Type B pancreatic cell (in vitro differentiated cells): ENCODE measurements at regions not wholly inside any gene's neighbourhood (a gene's known extent, or its start where the extent isn't known, plus 50 kb on each side); places are given as distances from the start of the nearest gene placed in this dataset.
"Not testable (repeated sequence)": the region's sequence is repeated elsewhere in the genome, so short reads cannot be mapped to it uniquely, and the experiment has no call there.

ENCODE experiments used
- DNase-seq: peaks from one replicate; pipeline ENCODE4 v3.0.0; 2021; ENCODE audit warnings: mixed read lengths; ENCODE audit not compliant: unreplicated experiment; ENCODE audit errors: extremely low spot score
- H3K27ac Mint-ChIP-seq: 2 replicates; pipeline ENCODE4 v1.8.0; 2021; ENCODE audit warnings: mild to moderate bottlenecking, mixed read lengths
- H3K27me3 Mint-ChIP-seq: 2 replicates; pipeline ENCODE4 v1.8.0; 2021; ENCODE audit warnings: mixed read lengths
- H3K36me3 Mint-ChIP-seq: 2 replicates; pipeline ENCODE4 v1.8.0; 2021; ENCODE audit warnings: mixed read lengths
- H3K4me1 Mint-ChIP-seq: one replicate; pipeline ENCODE4 v1.8.0; 2021; ENCODE audit warnings: mixed read lengths; ENCODE audit not compliant: unreplicated experiment
- H3K4me3 Mint-ChIP-seq: 2 replicates; pipeline ENCODE4 v1.8.0; 2021; ENCODE audit warnings: mild to moderate bottlenecking, mixed read lengths
- H3K9me3 Mint-ChIP-seq: 2 replicates; pipeline ENCODE4 v1.8.0; 2021; ENCODE audit warnings: mixed read lengths
- TF ChIP-seq, protein P1 (sequence below): fragments of 200-600 bp; sonication (generic); conservative IDR thresholded peaks from 2 replicates; pipeline ENCODE4 v1.5.0; 2021; ENCODE audit warnings: antibody characterized with exemption, mild to moderate bottlenecking

DNA sequence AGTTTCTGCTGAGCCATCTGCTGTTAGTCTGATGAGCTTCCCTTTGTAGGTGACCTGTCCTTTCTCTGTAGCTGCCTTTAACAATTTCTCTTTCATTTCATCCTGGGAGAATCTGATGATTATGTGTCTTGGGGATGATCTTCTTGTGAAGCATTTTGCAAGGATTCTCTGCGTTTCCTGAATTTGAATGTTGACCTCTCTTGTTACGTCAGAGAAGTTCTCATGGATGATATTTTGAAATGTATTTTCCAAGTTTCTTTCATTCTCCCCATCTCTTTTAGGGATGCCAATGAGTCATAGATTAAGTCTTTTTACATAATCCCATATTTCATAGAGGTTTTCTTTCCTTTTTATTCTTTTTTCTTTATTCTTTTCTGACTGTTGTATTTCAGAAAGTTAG, 184.2 kb upstream of the BET1 start:
- Mint-ChIP-seq H3K9me3 (no peaks in the 10 kb centered on the region), H3K4me1 (peaks cover 3% of the 10 kb centered on the region), H3K27ac (no peak overlapping the region), H3K27me3 (no peaks in the 10 kb centered on the region), H3K4me3 (no peak overlapping the region), H3K36me3 (no peaks in the 10 kb centered on the region)
- no peak for DNase-seq
- TF ChIP-seq, protein P1, sequence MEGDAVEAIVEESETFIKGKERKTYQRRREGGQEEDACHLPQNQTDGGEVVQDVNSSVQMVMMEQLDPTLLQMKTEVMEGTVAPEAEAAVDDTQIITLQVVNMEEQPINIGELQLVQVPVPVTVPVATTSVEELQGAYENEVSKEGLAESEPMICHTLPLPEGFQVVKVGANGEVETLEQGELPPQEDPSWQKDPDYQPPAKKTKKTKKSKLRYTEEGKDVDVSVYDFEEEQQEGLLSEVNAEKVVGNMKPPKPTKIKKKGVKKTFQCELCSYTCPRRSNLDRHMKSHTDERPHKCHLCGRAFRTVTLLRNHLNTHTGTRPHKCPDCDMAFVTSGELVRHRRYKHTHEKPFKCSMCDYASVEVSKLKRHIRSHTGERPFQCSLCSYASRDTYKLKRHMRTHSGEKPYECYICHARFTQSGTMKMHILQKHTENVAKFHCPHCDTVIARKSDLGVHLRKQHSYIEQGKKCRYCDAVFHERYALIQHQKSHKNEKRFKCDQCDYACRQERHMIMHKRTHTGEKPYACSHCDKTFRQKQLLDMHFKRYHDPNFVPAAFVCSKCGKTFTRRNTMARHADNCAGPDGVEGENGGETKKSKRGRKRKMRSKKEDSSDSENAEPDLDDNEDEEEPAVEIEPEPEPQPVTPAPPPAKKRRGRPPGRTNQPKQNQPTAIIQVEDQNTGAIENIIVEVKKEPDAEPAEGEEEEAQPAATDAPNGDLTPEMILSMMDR = no peak

DNA sequence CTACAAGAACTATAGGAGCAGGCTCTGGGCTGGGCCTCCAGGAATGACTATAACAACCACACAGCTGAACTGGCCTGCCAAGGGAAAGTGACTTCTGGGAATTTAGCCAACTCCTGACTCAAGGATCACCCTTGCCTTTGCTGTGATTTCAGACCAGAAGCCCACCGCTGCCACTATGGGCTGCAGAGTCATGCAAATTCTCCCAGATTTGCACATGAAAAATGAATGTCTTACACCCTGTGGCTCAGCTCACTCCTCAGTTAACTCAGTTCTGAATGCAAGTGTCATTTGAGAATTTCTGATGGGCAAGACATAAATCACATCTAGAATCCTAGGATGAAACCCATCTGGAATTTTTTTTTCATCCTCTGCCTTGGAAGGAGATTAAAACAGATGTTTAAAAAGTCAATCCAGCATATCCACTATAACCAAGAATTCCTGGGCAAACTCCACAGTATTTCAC, 186.5 kb upstream of the BET1 start:
- Mint-ChIP-seq H3K27me3 (no peaks in the 10 kb centered on the region), H3K4me3 (no peak overlapping the region), H3K4me1 (no peaks in the 10 kb centered on the region), H3K27ac (no peak overlapping the region), H3K36me3 (no peaks in the 10 kb centered on the region), H3K9me3 (no peaks in the 10 kb centered on the region)
- no peak for DNase-seq
- TF ChIP-seq, protein P1 = no peak

DNA sequence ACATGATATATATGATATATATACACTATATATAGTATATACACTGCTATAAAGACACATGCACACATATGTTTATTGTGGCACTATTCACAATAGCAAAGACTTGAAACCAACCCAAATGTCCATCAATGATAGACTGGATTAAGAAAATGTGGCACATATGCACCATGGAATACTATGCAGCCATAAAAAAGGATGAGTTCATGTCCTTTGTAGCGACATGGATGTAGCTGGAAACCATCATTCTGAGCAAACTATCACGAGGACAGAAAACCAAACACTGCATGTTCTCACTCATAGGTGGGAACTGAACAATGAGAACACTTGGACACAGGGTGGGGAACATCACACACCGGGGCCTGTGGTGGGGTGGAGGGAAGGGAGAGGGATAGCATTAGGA, 190.3 kb upstream of the BET1 start:
- not testable (repeated sequence) for H3K27me3 Mint-ChIP-seq, H3K4me3 Mint-ChIP-seq, H3K36me3 Mint-ChIP-seq, H3K4me1 Mint-ChIP-seq, H3K27ac Mint-ChIP-seq, DNase-seq, H3K9me3 Mint-ChIP-seq

DNA sequence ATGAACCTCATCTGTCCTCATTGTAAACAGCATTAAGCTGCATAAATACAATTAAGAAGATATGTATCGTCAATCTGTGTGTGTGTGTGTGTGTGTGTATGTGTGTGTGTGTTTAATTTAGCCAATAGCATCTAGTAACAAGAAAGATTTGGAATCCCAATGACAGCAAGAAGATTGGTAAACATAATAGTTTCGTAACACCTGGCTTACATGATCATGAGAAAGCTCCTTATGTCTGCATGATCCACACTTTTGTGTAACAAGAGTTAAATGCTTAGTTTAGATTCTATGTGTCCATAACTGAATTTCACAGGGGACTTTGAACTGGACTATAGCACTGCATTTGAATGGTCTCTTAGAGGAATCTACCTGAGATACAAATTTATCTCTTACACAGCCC, 191.0 kb upstream of the BET1 start:
- no peaks in the 10 kb centered on the region for H3K36me3 Mint-ChIP-seq
- no peaks in the 10 kb centered on the region for H3K9me3 Mint-ChIP-seq
- H3K27ac Mint-ChIP-seq = no peak overlapping the region
- TF ChIP-seq, protein P1 = no peak
- H3K4me1 Mint-ChIP-seq = no peaks in the 10 kb centered on the region
- no peak for DNase-seq
- no peak overlapping the region for H3K4me3 Mint-ChIP-seq
- H3K27me3 Mint-ChIP-seq = peaks cover 3% of the 10 kb centered on the region

DNA sequence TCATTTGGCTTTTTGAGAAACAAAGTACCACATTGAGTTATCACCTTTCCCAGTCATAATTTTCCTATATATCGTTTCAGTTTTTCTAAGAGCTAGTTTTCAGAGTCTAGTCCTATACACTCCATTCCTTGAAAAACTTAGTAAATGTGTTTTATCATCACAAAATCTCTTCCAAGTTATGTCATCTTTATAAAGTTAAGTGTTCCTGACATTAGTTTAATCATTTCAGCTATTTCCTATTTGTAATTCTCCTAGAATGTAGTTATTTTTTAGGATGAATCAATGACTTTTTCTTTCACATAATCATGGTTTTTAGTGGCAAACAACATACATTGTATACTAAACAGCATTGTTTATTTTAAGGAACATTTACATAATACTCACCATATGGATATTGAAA, 191.7 kb upstream of the BET1 start:
- H3K36me3 Mint-ChIP-seq = no peaks in the 10 kb centered on the region
- H3K4me3 Mint-ChIP-seq = no peak overlapping the region
- DNase-seq = no peak
- H3K27me3 Mint-ChIP-seq = peaks cover 3% of the 10 kb centered on the region
- TF ChIP-seq, protein P1 = no peak
- no peaks in the 10 kb centered on the region for H3K4me1 Mint-ChIP-seq
- H3K9me3 Mint-ChIP-seq = no peaks in the 10 kb centered on the region
- H3K27ac Mint-ChIP-seq = no peak overlapping the region

DNA sequence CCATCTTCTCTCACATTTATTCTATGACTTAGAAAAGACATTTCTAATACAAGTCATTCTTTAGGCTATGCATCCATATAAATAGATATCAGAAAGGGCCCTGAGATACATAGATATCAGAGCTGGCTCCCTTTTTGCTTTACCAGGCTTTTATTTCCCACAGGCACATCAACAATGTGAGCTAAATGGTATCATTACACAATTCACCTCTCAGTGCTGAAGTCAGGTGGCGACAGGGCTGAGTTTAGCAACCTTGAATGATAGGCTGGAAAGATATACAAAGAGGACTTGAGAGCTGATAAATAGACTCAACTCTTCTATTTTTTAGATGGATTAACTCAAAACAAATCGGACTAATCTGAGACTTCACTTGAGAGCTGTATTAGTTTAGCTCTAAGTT, 189.2 kb upstream of the COL1A2 start:
- Mint-ChIP-seq H3K27ac (no peak overlapping the region), H3K4me3 (no peak overlapping the region), H3K27me3 (no peaks in the 10 kb centered on the region), H3K36me3 (no peaks in the 10 kb centered on the region), H3K9me3 (no peaks in the 10 kb centered on the region), H3K4me1 (no peaks in the 10 kb centered on the region)
- no peak for DNase-seq
- TF ChIP-seq, protein P1 = no peak
